Umbilical cord (tissue), 1 donor: ENCODE measurements at regions not wholly inside any gene's neighbourhood (a gene's known extent, or its start where the extent isn't known, plus 50 kb on each side); places are given as distances from the start of the nearest gene placed in this dataset.
"Not testable (repeated sequence)": the region's sequence is repeated elsewhere in the genome, so short reads cannot be mapped to it uniquely, and the experiment has no call there.

Experiments
- DNase-seq: peaks from one replicate; pipeline ENCODE4 v3.0.0-alpha.2; 2015; ENCODE audit warnings: low spot score

DNA sequence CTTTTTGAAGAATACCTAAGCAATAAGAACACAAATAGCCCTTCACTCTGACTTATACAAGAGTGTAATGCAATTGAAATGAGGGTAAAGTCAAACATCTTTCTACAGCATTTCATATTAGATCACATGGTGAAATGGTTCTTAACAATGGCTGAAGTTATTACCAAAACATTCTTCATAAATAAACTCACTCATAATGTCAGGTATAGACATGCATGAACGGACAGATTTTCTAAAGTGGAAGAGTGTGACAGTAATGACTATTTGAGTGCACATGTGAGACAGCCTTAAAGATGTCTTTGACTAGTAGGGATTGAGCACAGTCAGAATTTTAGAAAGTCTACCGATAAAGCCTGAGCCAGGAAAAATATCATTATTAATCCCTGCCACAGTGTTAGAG, 471.0 kb downstream of the ZPLD1 start:
- no peak for DNase-seq

- DNase-seq, result peak; percentile 80
Observed at GRCh38 chr3:102906818-102907217, 472.0 kb downstream of the ZPLD1 start.

- peak; percentile 19 for DNase-seq
Observed at GRCh38 chr3:102909904-102910303, 475.1 kb downstream of the ZPLD1 start.

DNA sequence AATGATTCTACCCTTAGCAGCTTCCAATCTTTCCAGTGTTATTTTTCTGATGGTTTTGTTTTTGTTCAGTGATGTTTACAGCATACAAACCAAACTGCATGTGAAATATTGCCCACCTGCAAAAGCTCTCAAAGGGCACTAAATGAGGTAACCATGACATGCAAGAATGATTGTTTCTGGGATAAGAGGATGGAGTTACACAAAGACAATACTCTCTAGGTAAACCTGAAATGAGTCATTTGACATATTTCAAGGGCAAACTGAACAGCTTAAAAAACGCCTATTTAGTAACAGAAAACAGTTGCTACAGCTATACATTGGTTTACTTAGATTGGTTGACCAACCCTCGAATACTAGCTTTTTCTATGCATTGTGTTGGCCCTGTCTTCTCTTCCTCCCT, 481.7 kb downstream of the ZPLD1 start:
- DNase-seq, result no peak

GRCh38 chr3:102926618-102927017, 491.8 kb downstream of the ZPLD1 start:
- DNase-seq, result no peak

DNA sequence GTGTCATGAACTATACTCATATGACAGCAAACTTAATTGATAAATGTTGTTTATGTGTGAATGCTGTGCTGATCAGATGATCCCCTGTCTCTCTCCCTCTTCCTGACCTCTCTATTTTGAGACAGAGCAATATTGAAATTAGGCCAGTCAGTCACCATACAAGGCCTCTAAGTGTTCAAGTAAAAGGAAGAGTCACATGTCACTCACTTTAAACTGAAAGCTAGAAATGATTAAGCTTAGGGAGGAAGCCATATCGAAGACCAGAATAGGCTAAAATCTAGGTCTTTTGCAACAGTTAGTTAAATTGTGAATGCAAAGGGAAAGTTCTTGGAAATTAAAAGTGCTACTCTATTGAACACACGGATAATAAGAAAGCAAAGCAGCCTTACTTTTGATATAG, 498.6 kb downstream of the ZPLD1 start:
- no peak for DNase-seq

- peak; percentile 82 for DNase-seq
Observed at GRCh38 chr3:102936511-102937045, 501.8 kb downstream of the ZPLD1 start.

- DNase-seq, result peak; percentile 54
Observed at GRCh38 chr3:102941786-102942185, 507.0 kb downstream of the ZPLD1 start.

GRCh38 chr3:102946445-102946844, 511.6 kb downstream of the ZPLD1 start:
- DNase-seq, result not testable (repeated sequence)

GRCh38 chr3:102972350-102972749, 537.5 kb downstream of the ZPLD1 start:
- no peak for DNase-seq

GRCh38 chr3:102974333-102974732, 539.5 kb downstream of the ZPLD1 start:
- DNase-seq, result no peak

DNA sequence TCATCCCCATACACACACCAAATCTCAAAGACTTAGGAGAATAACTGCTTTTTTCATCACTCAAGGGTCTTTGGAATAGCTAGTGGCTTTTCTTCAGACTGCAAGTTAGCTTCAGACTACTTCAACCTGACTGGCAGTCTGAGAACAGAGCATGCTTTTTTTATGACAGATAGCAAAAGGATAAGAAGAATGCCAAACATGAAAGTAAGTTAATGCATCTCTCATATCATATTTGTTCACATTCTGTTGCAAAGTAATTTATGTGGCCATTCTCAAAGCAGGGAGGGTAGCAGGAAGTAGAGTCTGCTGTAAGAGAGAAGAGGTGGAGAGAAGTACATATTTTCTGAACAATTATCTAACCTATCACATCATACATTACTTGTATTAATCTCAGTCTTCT, 544.4 kb downstream of the ZPLD1 start:
- peak; percentile 91 for DNase-seq

DNA sequence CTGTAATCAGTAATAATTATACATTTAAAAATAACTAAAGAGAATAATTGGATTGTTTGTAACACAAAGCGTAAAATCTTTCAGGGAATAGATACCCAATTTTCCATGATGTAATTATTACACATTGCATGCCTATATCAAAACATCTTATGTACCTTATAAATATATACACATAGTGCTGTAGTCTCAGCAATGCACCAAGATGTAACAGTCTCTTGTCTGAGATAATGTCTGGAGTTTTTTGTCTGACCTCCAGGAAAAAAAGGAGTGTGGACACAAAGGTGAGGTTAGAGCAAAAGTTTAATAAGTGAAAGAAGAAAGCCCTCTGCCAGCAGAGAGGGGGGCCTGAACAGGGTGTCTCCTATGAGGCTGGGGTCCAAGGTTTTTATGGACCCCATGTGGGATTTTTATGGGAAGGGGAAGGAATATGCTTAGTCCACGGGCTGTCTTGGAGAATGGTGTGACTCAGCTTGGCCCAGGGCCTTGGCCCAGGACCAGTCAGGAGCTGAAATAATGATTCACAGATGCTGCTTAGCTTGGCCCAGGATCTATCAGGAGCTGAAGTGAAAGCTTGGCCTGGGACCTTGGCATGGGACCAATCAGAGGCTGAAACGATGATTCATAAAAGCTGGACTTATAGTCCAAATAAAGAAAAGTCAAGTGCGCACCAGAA, 545.0 kb downstream of the ZPLD1 start:
- DNase-seq, result peak; percentile 98

DNA sequence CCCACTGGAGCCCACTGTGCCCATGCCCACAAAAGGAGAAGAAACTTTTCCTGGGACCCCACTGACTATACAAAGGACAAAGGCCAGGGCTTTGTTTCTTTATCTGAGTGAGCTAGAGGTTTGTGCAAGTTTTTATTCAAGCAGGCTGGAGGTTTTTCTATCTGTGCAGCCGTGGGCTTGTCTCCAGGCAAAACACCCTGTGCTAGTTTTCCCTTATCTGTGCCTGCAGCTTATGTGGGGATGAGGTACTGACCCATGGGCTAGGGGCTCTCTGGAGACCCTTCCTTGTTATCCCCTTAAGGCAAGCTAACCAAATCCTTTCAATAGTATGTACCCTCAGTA, 545.5 kb downstream of the ZPLD1 start:
- no peak for DNase-seq

- DNase-seq, result no peak
Observed at GRCh38 chr3:103002425-103003176, 567.8 kb downstream of the ZPLD1 start.

- peak; percentile 14 for DNase-seq
Observed at GRCh38 chr3:103006526-103007183, 571.8 kb downstream of the ZPLD1 start.

DNA sequence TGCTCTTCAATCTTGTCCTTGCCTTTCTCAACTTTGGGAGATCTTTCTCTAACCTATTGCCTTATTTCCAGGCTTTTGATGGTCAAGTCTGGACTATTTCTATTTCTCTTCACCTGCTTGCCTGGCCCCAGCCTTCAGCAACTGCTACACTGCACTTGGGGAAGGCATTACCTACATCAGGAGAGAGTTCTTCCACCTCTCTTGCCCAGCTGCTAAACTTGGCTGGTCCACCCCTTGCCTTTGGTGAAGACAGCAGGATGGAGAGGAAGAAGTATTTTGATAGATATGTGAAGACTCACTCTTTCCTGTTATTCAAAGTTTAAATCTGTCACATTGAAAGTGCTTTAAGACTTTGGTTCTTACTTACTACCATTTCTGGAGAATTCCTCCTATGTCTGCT, 574.8 kb downstream of the ZPLD1 start:
- DNase-seq, result no peak

- no peak for DNase-seq
Observed at GRCh38 chr3:103025880-103026279, 591.1 kb downstream of the ZPLD1 start.

GRCh38 chr3:103033841-103034240, 599.0 kb downstream of the ZPLD1 start:
- no peak for DNase-seq

DNA sequence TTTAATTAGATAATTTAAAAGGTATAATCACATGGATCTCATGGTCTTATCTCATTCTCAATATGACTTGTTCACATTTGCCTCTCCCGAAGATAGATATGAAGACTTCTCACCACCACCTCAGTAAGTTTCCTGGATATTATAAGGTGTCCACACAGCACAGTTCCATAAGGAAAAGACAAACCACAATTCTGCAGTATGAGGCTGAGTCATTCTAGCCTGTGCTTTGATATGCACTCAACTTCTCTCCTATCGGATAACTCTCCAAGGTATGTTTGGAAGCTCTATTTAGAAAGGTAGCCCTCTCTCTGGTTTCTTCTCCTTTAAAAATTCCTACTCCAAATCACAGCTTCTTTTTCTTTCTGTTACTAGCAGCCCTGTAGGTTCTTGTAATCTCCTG, 612.8 kb downstream of the ZPLD1 start:
- DNase-seq, result peak; percentile 18

DNA sequence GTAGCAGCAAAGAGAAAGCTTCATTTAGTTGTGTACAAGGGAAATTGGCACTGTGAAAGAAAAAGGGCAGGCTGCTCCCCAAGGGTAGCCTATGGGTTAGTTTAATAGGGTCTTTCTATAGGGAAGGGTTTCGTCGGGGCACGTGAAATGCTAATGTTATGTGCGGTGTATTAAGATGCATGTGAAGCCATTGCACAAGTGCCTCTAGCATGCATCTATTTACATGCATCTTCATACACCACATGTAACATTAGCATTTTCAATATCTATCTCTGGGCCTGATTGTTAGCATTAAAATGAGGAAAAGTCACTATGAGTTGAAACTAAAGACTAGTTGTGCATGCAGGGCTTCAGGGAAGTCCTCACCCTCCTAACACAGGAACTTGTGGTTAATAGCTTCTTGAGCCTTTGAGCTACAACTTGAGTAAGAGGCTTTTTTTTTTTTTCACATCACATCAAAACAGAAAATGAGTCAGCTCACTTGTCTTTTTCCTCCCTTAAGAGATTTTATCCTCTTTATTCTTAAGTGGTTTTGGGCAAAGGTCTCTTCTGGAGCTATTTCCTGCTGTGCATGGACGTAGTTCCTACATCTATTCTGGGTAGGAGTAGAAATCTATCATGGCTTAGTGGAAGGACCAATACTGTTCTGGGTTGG, 613.4 kb downstream of the ZPLD1 start:
- peak; percentile 81 for DNase-seq

DNA sequence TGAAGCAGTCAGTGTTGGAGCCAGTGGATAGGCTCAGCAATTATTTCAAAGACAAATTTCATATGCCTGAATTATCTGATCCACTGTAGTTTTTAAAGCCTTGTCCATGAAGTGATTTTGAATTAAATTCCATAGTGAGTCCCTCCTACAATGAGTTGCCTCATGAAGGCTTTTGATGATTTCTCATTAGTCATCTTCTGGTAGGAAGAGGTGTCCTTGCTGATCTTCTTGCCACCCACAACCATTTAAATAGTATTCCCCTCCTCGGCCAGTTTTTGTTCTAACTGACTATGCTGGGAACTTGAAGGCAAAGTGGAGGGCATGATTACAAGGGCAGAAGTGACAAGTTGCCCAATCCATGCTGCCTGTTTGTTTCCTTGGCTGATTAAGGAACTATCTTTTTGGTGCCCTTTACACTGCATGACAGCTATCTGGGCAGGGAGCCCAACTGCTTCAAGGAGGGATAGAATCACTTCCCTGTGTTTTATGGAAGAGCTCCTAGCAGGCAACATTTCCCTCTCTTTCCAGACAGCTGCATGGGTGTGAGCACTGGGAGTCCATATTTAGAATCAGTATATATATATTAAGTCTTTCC, 617.5 kb downstream of the ZPLD1 start:
- DNase-seq, result peak; percentile 70
